GM23248 (cell line): ENCODE measurements at regions not wholly inside any gene's neighbourhood (a gene's known extent, or its start where the extent isn't known, plus 50 kb on each side); places are given as distances from the start of the nearest gene placed in this dataset.

Experiments
- EZH2 ChIP-seq: fragments of 200-600 bp; sonication (generic); IDR thresholded peaks from 2 replicates; pipeline ENCODE4 v1.6.1; 2018; ENCODE audit warnings: antibody characterized with exemption, mild to moderate bottlenecking; ENCODE audit not compliant: insufficient read depth, poor library complexity, severe bottlenecking
- EZH2phosphoT487 ChIP-seq: fragments of 200-600 bp; sonication (generic); IDR thresholded peaks from 2 replicates; pipeline ENCODE4 v1.6.1; 2018; ENCODE audit warnings: antibody characterized with exemption, moderate library complexity, mild to moderate bottlenecking, low read depth; ENCODE audit not compliant: insufficient read depth

- TF ChIP-seq EZH2 (no peak), EZH2phosphoT487 (no peak)
Observed at GRCh38 chr1:194860248-194861201, 1674.1 kb upstream of the B3GALT2 start.
